Astrocyte (in vitro differentiated cells and primary cell): ENCODE measurements at regions not wholly inside any gene's neighbourhood (a gene's known extent, or its start where the extent isn't known, plus 50 kb on each side); places are given as distances from the start of the nearest gene placed in this dataset.

Experiments
- DNase-seq: peaks from one replicate; pipeline ENCODE4 v3.0.0-alpha.2; 2010; ENCODE audit warnings: low read depth
- FAIRE-seq: peaks from 2 replicates; lab custom pipeline; 2011; peaks lifted over from hg19 to GRCh38; lab: Jason Lieb, UNC
- H2AFZ ChIP-seq: 2 replicates; pipeline ENCODE4 v1.6.0; 2012; ENCODE audit warnings: low read depth, low read length, inconsistent platforms
- H3K27ac ChIP-seq: 2 replicates; pipeline ENCODE4 v1.5.1; 2011; ENCODE audit warnings: low read depth, low read length, inconsistent platforms
- H3K27me3 ChIP-seq: 2 replicates; pipeline ENCODE4 v1.6.0; 2011; ENCODE audit warnings: low read length, inconsistent platforms; ENCODE audit not compliant: insufficient read depth
- H3K36me3 ChIP-seq: 2 replicates; pipeline ENCODE4 v1.5.1; 2011; ENCODE audit warnings: low read length, inconsistent platforms; ENCODE audit not compliant: insufficient read depth
- H3K4me1 ChIP-seq: 2 replicates; pipeline ENCODE4 v1.5.1; 2011; ENCODE audit warnings: low read length, inconsistent platforms; ENCODE audit not compliant: insufficient read depth
- H3K4me2 ChIP-seq: 2 replicates; pipeline ENCODE4 v1.6.0; 2012; ENCODE audit warnings: low read length, inconsistent platforms
- H3K4me3 ChIP-seq: 2 replicates; pipeline ENCODE4 v1.5.1; 2011; ENCODE audit warnings: low read depth, mild to moderate bottlenecking, low read length, inconsistent platforms; ENCODE audit not compliant: insufficient read depth
- H3K79me2 ChIP-seq: 2 replicates; pipeline ENCODE4 v1.6.0; 2012; ENCODE audit warnings: mild to moderate bottlenecking, low read length, inconsistent platforms; ENCODE audit not compliant: insufficient read depth
- H3K9ac ChIP-seq: 2 replicates; pipeline ENCODE4 v1.6.0; 2012; ENCODE audit warnings: mild to moderate bottlenecking, low read length, inconsistent platforms
- H3K9me3 ChIP-seq: 2 replicates; pipeline ENCODE4 v1.5.1; 2012; ENCODE audit warnings: low read depth, mild to moderate bottlenecking, low read length, inconsistent platforms; ENCODE audit not compliant: insufficient read depth
- H4K20me1 ChIP-seq: 2 replicates; pipeline ENCODE4 v1.6.0; 2012; ENCODE audit warnings: low read length, inconsistent platforms; ENCODE audit not compliant: insufficient read depth
- H3K27ac Mint-ChIP-seq: one replicate; pipeline ENCODE4 v1.8.0; 2021; ENCODE audit warnings: mild to moderate bottlenecking, mixed read lengths; ENCODE audit not compliant: unreplicated experiment
- H3K27me3 Mint-ChIP-seq: one replicate; pipeline ENCODE4 v1.8.0; 2021; ENCODE audit warnings: low read depth, mixed read lengths; ENCODE audit not compliant: unreplicated experiment
- H3K36me3 Mint-ChIP-seq: one replicate; pipeline ENCODE4 v1.8.0; 2021; ENCODE audit warnings: low read depth, mixed read lengths; ENCODE audit not compliant: unreplicated experiment
- H3K4me1 Mint-ChIP-seq: one replicate; pipeline ENCODE4 v1.8.0; 2021; ENCODE audit warnings: low read depth, mixed read lengths; ENCODE audit not compliant: unreplicated experiment
- H3K4me3 Mint-ChIP-seq: one replicate; pipeline ENCODE4 v1.8.0; 2021; ENCODE audit warnings: mild to moderate bottlenecking, moderate library complexity, mixed read lengths; ENCODE audit not compliant: unreplicated experiment
- H3K9me3 Mint-ChIP-seq: one replicate; pipeline ENCODE4 v1.8.0; 2021; ENCODE audit warnings: mild to moderate bottlenecking, mixed read lengths; ENCODE audit not compliant: unreplicated experiment
- EZH2 ChIP-seq: IDR thresholded peaks from 2 replicates; pipeline ENCODE4 v1.6.1; 2012; ENCODE audit warnings: mild to moderate bottlenecking, low read length, inconsistent platforms; ENCODE audit not compliant: insufficient read depth
- TF ChIP-seq, protein P1 (sequence below): IDR thresholded peaks from 2 replicates; pipeline ENCODE4 v1.5.1; 2011; ENCODE audit warnings: low read depth, mild to moderate bottlenecking, inconsistent platforms, low read length, moderate library complexity; ENCODE audit not compliant: insufficient read depth

DNA sequence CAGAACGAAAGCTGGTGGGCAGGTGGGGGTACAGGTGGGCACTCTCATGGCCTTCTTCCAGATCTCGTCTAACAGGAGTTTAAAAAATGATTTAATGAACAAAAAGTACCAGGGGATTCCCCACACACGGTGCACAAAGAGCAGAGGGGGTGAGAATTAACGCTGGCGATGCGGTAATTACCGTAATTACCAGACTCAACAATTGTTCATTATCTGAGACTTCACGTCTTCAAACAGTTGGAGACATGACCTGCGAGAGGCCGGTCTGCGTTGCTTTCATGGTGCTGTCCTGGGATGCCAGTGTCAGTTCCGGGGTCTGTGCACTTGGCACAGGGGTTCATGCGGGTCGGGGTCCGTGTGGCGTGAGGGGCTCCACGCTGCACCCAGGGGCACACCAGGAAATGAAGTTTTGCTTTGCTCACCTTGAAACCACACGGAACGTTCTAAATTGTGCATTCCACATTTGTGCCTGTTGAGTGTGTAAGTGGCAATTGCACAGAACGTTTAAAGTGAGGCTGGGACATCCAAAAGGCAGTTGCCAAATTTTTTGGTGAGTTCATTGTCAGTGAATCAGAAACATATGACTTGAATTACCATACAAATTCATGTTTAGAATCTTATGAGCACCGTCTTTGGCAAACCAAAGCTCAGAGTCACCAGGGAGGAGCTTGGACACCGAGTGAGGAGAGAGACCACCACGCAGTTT, 256.4 kb upstream of the IRX1 start:
- Histone ChIP-seq H3K27me3 (no peaks in the 10 kb centered on the region), H3K4me1 (no peaks in the 10 kb centered on the region), H4K20me1 (no peaks in the 10 kb centered on the region), H3K79me2 (no peaks in the 10 kb centered on the region), H3K36me3 (no peaks in the 10 kb centered on the region), H3K9ac (no peak overlapping the region), H3K4me2 (no peak overlapping the region), H3K27ac (no peak overlapping the region), H3K4me3 (no peak overlapping the region), H2AFZ (no peak overlapping the region), H3K9me3 (no peaks in the 10 kb centered on the region)
- DNase-seq (no peak), FAIRE-seq (no peak)
- TF ChIP-seq EZH2, result no peak
- TF ChIP-seq, protein P1, sequence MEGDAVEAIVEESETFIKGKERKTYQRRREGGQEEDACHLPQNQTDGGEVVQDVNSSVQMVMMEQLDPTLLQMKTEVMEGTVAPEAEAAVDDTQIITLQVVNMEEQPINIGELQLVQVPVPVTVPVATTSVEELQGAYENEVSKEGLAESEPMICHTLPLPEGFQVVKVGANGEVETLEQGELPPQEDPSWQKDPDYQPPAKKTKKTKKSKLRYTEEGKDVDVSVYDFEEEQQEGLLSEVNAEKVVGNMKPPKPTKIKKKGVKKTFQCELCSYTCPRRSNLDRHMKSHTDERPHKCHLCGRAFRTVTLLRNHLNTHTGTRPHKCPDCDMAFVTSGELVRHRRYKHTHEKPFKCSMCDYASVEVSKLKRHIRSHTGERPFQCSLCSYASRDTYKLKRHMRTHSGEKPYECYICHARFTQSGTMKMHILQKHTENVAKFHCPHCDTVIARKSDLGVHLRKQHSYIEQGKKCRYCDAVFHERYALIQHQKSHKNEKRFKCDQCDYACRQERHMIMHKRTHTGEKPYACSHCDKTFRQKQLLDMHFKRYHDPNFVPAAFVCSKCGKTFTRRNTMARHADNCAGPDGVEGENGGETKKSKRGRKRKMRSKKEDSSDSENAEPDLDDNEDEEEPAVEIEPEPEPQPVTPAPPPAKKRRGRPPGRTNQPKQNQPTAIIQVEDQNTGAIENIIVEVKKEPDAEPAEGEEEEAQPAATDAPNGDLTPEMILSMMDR, result no peak
- Mint-ChIP-seq H3K9me3 (no peaks in the 10 kb centered on the region), H3K27me3 (peaks cover 47% of the 10 kb centered on the region), H3K36me3 (no peaks in the 10 kb centered on the region), H3K27ac (no peak overlapping the region), H3K4me1 (no peaks in the 10 kb centered on the region), H3K4me3 (no peak overlapping the region)

- no peaks in the 10 kb centered on the region for H4K20me1 ChIP-seq
- H3K36me3 ChIP-seq, result no peaks in the 10 kb centered on the region
- Mint-ChIP-seq H3K27me3 (peaks cover 47% of the 10 kb centered on the region), H3K27ac (no peak overlapping the region), H3K4me1 (no peaks in the 10 kb centered on the region), H3K36me3 (no peaks in the 10 kb centered on the region), H3K9me3 (peaks cover 4% of the 10 kb centered on the region), H3K4me3 (no peak overlapping the region)
- H3K4me3 ChIP-seq, result no peak overlapping the region
- no peak overlapping the region for H2AFZ ChIP-seq
- no peaks in the 10 kb centered on the region for H3K4me1 ChIP-seq
- FAIRE-seq (no peak), DNase-seq (no peak)
- no peaks in the 10 kb centered on the region for H3K27me3 ChIP-seq
- TF ChIP-seq, protein P1, result no peak
- TF ChIP-seq EZH2, result no peak
- H3K27ac ChIP-seq, result no peak overlapping the region
- H3K4me2 ChIP-seq, result no peak overlapping the region
- H3K79me2 ChIP-seq, result no peaks in the 10 kb centered on the region
- H3K9me3 ChIP-seq, result no peaks in the 10 kb centered on the region
- no peak overlapping the region for H3K9ac ChIP-seq
Observed at GRCh38 chr5:3337812-3338541, 257.7 kb upstream of the IRX1 start.

DNA sequence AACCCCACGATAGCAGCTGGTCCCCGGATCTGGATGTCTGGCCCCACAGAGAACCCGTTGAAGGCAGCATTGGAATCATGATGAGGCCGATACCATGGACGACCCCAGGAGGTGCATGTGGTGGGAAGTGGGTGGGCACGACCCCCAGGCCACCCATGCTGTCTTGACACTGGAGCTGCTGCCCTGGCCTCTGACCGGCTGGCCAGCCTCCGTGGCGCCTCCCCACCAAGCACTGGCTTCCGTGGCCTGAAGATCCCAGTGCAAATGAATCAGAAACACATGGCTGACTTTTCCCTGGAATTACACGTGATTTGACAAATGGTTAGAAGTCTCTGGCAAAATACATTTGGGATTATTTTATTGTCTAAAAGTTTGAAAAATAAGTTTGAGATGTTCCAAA, 259.0 kb upstream of the IRX1 start:
- Histone ChIP-seq H2AFZ (no peak overlapping the region), H3K4me3 (no peak overlapping the region), H3K27me3 (no peaks in the 10 kb centered on the region), H3K4me1 (no peaks in the 10 kb centered on the region), H3K36me3 (no peaks in the 10 kb centered on the region), H4K20me1 (no peaks in the 10 kb centered on the region), H3K27ac (no peak overlapping the region), H3K79me2 (no peaks in the 10 kb centered on the region), H3K9me3 (no peaks in the 10 kb centered on the region), H3K4me2 (no peak overlapping the region), H3K9ac (no peak overlapping the region)
- Mint-ChIP-seq H3K27ac (no peak overlapping the region), H3K4me1 (no peaks in the 10 kb centered on the region), H3K27me3 (peaks cover 41% of the 10 kb centered on the region), H3K9me3 (peaks cover 5% of the 10 kb centered on the region), H3K36me3 (no peaks in the 10 kb centered on the region), H3K4me3 (no peak overlapping the region)
- FAIRE-seq, result no peak
- DNase-seq, result no peak
- TF ChIP-seq EZH2, result no peak
- TF ChIP-seq, protein P1, result no peak
